ENCODE measurements at regions not wholly inside any gene's neighbourhood (a gene's known extent, or its start where the extent isn't known, plus 50 kb on each side); places are given as distances from the start of the nearest gene placed in this dataset.

DNA sequence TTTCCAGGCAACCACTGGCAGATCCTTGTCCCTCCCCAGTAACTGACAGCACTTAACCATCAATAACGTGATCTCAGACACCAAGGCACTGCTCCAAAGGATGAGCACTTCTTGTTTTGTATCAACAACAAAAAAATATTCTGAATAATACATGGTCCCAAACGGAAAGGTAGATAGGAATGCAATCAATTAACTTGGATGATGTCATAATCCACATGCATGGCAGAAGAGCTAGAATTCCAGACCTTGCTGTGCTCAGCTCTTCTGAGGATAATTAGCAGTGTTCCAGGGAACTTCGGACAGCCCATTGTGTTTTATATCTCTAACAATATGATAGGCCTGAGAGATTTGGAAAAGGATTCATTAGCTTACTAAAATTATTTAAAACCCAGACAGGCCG, 288.4 kb upstream of the PCSK5 start:
- TF ChIP-seq, protein P1, sequence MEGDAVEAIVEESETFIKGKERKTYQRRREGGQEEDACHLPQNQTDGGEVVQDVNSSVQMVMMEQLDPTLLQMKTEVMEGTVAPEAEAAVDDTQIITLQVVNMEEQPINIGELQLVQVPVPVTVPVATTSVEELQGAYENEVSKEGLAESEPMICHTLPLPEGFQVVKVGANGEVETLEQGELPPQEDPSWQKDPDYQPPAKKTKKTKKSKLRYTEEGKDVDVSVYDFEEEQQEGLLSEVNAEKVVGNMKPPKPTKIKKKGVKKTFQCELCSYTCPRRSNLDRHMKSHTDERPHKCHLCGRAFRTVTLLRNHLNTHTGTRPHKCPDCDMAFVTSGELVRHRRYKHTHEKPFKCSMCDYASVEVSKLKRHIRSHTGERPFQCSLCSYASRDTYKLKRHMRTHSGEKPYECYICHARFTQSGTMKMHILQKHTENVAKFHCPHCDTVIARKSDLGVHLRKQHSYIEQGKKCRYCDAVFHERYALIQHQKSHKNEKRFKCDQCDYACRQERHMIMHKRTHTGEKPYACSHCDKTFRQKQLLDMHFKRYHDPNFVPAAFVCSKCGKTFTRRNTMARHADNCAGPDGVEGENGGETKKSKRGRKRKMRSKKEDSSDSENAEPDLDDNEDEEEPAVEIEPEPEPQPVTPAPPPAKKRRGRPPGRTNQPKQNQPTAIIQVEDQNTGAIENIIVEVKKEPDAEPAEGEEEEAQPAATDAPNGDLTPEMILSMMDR (conservative IDR thresholded peaks at IDR 0.05; ENCODE audit: low read depth, low read length): no peak

DNA sequence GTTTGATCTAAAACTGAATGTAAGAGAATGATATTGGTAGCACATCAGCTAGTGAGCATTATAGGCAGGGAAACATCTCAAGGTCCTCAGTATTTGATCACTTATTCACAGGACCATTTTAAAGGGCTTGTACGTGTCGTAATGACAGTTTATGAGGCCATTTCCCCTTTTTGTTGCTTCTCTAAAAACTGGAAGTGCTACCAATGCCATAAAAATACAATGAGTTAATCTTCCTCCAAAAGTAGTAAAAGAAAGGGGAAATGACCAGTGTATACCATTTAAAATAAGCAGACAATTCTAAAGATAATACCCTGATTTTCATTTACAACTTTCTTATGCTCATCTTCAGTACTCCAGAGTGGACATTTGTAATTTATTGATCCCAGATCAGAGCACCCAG, 285.8 kb upstream of the PCSK5 start:
- no peak overlapping the region for H3K4me3 ChIP-seq (ENCODE audit: low read length)
- no peak for DNase-seq (ENCODE audit: low read depth)
- TF ChIP-seq, protein P1 (conservative IDR thresholded peaks at IDR 0.05; ENCODE audit: low read depth, low read length): no peak

More for the DNA sequence above, 288.4 kb upstream of the PCSK5 start:
- no peak for DNase-seq (ENCODE audit: low read depth)
- no peak overlapping the region for H3K4me3 ChIP-seq (ENCODE audit: low read length)

DNA sequence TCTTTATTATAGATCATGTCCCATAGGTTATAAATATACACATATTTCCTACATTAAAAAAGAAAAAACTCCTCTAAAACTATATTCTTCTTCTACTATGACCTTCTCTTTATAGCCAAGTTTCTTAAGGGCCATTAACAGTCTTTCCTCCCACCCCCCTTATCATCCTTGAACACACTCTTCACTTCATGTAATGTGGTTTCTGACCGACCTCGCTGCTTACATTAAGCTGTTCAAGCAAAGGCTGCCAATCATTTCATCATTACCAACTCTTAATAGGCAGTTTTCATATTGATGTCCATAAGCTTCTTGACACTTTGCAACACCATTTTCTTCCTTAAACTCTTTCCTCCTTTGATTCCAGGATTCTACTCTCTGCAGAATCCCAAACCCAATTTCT, 283.0 kb upstream of the PCSK5 start:
- DNase-seq (ENCODE audit: low read depth): no peak
- TF ChIP-seq, protein P1 (conservative IDR thresholded peaks at IDR 0.05; ENCODE audit: low read depth, low read length): no peak
- no peak overlapping the region for H3K4me3 ChIP-seq (ENCODE audit: low read length)

DNA sequence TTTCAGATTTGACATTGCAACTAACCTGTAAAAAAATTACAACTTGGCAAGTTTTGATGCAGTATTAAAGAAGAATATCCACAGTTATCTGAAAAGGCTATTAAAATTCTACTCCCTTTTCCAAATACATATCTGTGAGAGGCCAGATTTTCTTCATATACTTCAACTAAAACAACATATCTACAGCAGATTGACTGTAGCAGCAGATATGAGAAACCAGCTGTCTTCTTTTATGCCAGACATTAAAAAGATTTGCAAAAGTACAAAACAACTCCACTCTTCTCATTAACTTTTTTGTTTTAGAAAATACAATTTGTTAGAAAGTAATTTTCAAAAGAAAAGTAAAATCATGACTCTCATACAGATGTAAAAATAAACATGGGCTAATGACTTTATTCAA, 281.1 kb upstream of the PCSK5 start:
- DNase-seq (ENCODE audit: low read depth): no peak
- TF ChIP-seq, protein P1 (conservative IDR thresholded peaks at IDR 0.05; ENCODE audit: low read depth, low read length): no peak
- H3K4me3 ChIP-seq (ENCODE audit: low read length): no peak overlapping the region

DNA sequence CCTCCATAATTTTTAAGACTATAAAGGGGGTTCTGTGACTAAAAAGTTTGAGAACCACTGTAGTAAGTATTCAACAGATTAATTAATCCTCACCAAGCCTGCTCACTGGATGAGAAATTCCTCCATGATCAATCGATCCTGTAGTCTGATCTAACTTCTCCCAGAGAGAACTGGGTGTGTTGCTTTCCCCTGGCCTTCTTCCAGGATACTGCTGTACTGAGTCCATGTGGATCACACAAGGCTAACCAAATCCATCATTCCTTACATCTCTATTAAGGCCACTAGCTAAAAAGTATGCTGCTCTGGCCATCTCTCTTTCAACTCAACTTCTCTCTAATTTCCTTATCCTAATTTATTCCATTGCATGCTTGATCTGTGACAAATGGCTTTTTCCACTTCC, 280.2 kb upstream of the PCSK5 start:
- no peak for DNase-seq (ENCODE audit: low read depth)

DNA sequence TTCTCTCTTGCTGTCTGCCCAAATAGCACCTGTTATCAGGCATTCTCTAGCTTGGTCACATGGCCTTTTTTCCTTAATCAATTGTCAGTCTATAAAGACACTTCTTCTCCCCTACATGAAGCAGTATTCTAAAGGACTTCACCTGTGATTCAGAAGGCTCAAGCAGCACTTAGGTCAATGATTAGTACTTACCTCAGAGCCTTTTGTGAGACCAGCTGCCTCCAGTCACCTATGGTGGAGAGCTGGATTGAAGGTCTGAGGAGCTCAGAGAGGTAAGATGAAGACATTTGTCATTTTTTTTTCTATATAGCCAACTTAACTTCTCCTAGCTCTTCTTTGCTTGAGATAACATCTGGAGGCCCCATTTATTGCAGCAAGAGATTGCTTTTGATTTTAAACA, 278.3 kb upstream of the PCSK5 start:
- TF ChIP-seq, protein P1 (conservative IDR thresholded peaks at IDR 0.05; ENCODE audit: low read depth, low read length): no peak
- H3K4me3 ChIP-seq (ENCODE audit: low read length): no peak overlapping the region
- DNase-seq (ENCODE audit: low read depth): no peak

More for the DNA sequence above, 280.2 kb upstream of the PCSK5 start:
- H3K4me3 ChIP-seq (ENCODE audit: low read length): no peak overlapping the region
- TF ChIP-seq, protein P1 (conservative IDR thresholded peaks at IDR 0.05; ENCODE audit: low read depth, low read length): no peak

DNA sequence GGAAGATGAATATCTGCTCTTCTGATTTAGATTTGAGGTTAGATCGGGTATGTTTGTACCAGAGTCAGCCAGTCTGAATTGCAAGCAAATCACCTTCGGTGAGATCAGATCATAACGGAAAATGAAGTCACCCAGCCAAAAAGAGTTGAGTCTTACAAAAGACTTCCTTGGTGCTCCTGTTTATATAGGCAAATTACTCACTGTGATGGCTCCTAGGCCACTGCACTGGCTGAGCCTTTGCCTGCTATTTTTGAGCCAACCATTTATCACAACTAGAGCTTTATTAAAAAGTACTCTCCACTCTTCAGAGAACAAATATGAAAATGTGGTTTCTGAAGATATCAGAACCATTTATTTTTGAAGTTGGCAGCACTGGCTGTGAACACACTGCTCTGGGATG, 277.7 kb upstream of the PCSK5 start:
- H3K4me3 ChIP-seq (ENCODE audit: low read length): no peak overlapping the region
- DNase-seq (ENCODE audit: low read depth): no peak
- TF ChIP-seq, protein P1 (conservative IDR thresholded peaks at IDR 0.05; ENCODE audit: low read depth, low read length): no peak
